Mucosa of gallbladder (tissue), 1 donor: ENCODE measurements at regions not wholly inside any gene's neighbourhood (a gene's known extent, or its start where the extent isn't known, plus 50 kb on each side); places are given as distances from the start of the nearest gene placed in this dataset.

Source experiments
- DNase-seq: peaks from one replicate; pipeline ENCODE4 v3.0.0-alpha.2; 2020; ENCODE audit warnings: low spot score
- donor health status: DM: no; HTN: no; CAD: no.

- no peak for DNase-seq
Observed at GRCh38 chr7:25775999-25776743, 375.8 kb upstream of the NFE2L3 start.

- no peak for DNase-seq
Observed at GRCh38 chr7:25776744-25777123, 375.3 kb upstream of the NFE2L3 start.

- no peak for DNase-seq
Observed at GRCh38 chr7:25777969-25778708, 373.9 kb upstream of the NFE2L3 start.

DNA sequence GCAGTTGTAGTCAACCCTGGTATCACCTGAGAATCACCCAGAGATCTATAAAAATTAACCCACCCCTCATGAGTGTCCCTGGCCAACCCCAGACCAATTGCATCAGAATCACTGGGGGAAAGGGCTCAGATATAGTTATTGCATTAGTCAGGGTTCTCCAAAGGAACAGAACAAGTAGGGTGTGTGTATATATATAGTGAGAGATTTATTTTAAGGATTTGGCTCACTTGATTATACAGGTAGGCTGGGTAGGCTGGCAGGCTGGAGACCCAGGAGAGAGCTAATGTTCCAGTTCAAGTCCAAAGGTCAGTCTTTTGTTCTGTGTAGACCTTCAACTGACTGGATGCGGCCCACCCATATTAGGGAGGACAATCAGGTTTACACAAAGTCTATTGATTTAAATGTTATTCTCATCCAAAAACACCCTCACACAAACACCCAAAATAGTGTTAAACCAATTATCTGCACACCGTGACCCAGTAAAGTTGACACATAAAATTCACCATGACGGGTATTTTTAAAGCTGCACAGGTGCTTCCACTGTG lies 372.9 kb upstream of the NFE2L3 start:
- no peak for DNase-seq

GRCh38 chr7:25780904-25781303 lies 371.1 kb upstream of the NFE2L3 start:
- DNase-seq = no peak

DNA sequence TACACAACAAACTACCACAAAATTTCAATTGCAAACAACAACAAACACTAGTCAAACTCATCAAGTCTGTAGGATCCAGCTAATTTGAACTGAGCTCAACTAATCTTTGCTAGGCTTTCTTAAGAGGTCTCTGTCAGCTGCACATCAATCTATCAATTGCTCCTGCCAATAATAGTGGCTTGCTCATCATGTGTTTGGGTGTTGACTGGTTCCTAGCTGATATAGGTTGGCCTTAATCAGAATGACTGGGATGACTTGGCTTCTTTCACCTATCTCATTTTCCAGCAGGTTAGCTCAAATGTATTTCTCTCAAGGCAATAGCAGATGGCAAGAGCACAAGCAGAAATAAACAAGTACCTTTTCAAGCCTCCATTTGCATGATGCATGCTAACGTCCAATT lies 370.3 kb upstream of the NFE2L3 start:
- no peak for DNase-seq

DNA sequence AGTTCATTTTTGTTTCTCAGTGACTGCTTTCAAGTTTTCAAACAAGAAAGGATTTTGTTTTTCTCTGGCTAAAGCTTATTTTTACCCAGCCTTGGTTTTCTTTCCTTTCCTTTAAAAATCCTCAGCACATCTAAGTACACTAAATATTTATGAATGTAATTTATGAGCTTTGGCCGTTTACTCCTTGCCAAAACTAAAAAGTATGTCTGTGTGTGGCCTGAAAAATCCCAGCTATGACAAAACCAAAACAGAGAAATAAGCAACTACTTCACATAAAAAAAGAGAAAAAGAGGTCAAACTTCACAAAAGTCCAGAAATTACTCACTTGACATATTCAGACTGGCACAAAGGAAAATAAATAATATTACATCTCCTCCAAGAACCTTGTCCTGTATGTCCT lies 365.1 kb upstream of the NFE2L3 start:
- DNase-seq = no peak

DNA sequence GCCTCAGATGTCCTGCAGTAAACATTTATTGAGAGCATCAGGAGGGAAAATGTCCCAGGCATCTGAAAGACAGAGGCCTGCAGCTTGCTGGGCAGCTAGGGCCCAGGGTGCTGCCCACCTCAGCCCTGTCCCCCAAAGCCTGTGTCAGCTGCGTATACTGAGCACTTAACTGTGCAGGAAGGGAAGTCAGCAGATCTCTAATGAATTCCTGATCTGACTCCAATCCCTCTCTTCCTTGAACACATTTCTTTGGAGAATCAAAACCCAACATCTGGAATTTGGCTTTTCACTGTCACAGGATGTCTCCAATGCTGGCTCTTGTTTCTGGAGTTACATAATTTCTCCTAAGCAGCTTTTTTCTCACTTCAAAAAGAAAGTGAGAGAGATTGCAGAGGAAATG lies 364.7 kb upstream of the NFE2L3 start:
- DNase-seq = no peak

- DNase-seq = no peak
Observed at GRCh38 chr7:25788371-25788770, 363.6 kb upstream of the NFE2L3 start.

DNA sequence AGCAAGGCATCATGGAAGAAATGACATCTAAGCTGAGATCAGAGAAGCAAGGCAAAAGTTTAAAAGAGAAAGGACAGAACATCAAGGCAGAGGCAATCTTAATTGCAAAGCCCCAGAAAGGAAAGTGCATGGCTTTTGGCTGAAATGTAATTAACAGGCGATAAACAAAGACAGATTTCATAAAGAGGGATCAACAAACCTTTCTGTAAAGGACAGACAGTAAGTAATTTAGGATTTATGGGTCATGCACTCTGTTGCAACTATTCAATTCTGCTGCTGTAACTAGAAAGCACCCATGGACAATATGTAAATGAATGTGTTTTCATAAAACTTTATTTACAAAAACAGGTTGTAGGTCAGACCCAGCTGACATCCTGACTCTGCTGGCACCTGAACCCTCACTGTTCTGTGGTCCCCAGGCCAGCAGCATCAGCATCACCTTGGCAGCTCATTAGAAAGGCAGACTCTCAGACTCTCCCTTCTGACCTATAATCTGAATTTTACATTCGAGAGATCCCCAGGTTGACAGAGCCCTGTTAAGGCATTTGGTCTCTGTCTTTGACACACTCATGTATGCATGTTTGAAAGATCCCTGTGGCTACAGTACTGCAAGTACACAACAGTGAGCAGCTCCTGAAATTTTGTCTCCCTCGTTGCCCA lies 362.9 kb upstream of the NFE2L3 start:
- DNase-seq = no peak

DNA sequence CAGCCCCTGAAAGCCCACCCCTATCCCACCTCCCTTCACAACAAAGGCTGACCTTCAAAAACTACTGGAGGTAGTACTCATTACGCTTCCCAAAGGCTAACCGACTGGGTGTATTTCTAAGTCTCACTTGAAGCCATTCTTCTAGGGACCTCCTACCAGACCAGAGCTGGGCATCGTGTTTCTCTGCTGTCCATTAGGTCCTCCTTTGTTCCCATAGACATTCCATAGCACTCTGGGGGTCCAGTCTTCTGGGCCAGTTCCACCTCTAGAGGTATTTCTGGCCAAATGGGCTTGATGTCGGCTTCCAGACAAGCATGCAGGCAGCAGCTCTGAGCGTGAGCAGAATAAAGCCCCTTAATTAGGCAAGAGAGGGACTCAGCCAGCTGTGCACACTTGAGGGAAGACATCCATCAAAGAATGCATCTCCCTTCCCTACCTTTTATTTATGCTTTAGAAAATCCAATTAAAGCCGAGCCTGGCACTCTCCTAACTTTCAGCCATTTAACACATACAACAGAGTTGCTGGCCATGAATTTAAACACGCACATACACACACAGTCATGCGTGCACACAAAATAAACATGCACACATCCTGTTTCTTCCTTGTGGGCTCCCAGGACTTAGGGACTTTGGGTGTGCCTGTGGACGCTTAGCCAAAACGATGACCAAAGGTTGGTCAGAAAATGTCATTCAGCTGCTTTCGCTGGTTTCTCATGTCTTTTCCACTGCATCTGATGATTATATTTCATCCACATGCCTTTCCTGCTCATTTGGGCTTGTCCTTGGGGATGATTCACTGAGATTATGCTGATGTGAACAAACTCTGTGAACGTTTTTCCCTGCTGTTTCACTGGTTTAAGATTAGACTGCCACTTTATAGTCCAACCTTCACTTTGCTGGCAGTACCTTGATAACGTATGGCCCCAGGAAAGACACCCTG lies 362.0 kb upstream of the NFE2L3 start:
- no peak for DNase-seq

- DNase-seq = no peak
Observed at GRCh38 chr7:25790963-25791362, 361.0 kb upstream of the NFE2L3 start.

DNA sequence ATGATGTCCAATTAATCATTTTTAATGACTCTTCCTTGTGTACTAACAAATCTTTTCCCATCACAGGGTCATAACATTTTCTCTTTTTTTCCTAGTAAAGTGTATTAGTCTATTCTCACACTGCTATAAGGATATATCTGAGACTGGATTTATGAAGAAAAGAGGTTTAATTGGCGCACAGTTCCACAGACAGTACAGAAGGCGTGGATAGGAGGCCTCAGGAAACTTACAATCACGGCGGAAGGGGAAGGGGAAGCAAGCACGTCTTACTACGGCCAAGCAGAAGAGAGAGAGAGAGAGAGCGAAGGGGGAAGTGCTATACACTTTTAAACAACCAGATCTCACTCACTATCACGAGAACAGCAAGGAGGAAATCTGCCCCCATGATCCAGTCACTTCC lies 359.4 kb upstream of the NFE2L3 start:
- no peak for DNase-seq

GRCh38 chr7:25795824-25796235 lies 356.2 kb upstream of the NFE2L3 start:
- DNase-seq = no peak

- DNase-seq = no peak
Observed at GRCh38 chr7:25798344-25798743, 353.7 kb upstream of the NFE2L3 start.

DNA sequence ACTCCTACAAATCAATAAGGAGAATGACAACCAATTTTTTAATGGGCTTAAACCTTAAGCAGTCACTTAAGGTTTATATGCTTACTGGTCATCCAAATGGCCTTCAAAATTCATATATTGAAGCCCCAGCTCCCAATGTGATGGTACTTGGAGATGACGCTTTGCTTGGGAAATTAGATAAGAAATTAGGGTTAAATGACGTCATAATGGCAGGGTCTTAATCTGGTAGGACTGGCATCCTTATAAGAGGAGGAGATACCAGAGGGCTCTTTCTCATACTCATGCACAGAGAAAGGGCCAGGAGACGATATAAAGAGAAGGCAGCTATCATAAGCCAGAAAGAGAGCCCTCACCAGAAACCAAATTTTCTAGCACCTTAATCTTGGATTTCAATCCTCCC lies 350.8 kb upstream of the NFE2L3 start:
- DNase-seq = no peak

DNA sequence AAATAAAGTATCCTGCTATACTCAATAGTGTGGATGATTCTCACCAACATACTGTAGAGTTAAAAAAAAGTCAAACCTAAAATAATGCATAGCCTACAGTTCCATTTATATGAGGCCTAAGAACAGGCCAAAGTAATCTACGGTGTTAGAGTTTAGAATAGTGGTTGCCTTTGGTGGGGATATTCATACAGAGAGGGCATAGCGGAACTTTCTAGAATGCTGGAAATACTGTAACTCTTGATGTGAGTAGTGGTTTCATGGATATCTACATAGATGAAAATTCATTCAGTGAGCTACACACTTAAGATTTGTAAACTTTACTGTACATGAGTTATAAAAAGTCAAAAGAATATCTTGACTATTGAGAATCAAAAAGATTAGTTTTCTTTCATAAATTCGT lies 349.9 kb upstream of the NFE2L3 start:
- no peak for DNase-seq

DNA sequence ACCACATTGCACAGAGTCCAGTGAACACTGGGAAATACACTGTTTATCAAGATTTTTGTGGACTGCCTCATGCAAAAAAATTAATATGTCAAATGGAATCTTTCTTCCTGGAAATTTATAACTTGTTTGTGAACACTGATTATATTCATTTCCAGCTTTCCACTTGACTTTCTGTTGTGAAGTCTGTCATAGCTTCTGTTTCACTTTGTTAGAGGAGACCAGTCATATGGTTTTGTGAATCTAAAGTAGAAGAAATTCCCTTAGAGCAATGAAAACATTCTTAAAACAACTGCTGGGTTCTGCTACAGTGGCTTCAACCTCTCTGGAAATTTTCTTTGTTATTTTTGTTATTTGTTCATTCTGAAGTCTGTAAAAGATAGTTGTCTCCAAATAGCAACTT lies 349.5 kb upstream of the NFE2L3 start:
- no peak for DNase-seq

- no peak for DNase-seq
Observed at GRCh38 chr7:25803117-25803887, 348.7 kb upstream of the NFE2L3 start.

DNA sequence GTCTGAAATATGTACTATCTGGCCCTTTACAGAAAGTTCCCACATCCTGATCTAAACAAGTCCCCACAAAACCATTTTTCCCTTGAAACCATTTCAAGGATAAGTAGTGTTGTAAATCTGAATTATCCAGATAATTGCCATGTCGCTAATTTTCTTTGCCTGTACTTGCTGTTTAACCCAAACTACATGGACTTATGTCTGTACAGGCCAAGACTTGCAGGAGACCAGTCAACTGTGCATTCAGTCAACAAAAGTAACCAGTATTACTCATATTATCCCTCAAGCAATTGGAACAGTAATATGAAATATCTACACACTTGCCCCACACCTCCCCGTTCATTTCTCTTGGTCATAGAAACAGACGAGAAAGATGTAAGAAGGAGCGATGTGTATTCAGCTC lies 347.8 kb upstream of the NFE2L3 start:
- no peak for DNase-seq
